RWPE2 (cell line): ENCODE measurements at regions not wholly inside any gene's neighbourhood (a gene's known extent, or its start where the extent isn't known, plus 50 kb on each side); places are given as distances from the start of the nearest gene placed in this dataset.

Experiments
- ATAC-seq: fragments of 200-7000 bp; cut with Tn5 transposase; 3 replicates; pipeline ENCODE4 v1.9.1; 2021; ENCODE audit warnings: low read depth
- DNase-seq: peaks from one replicate; pipeline ENCODE4 v3.0.0-alpha.2; 2020; ENCODE audit warnings: low spot score
- H3K27ac ChIP-seq: fragments of 450-650 bp; 2 replicates; pipeline ENCODE4 v1.5.1; 2017; ENCODE audit warnings: mild to moderate bottlenecking; ENCODE audit not compliant: poor library complexity, severe bottlenecking
- H3K27me3 ChIP-seq: fragments of 250-450 bp; sonication (Bioruptor Pico); 2 replicates; pipeline ENCODE4 v1.5.1; 2021; ENCODE audit warnings: mild to moderate bottlenecking, moderate library complexity; ENCODE audit not compliant: insufficient read depth, poor library complexity, severe bottlenecking
- H3K36me3 ChIP-seq: fragments of 250-450 bp; sonication (Bioruptor Pico); 2 replicates; pipeline ENCODE4 v1.5.1; 2020; ENCODE audit warnings: low read depth, mild to moderate bottlenecking, moderate library complexity
- H3K4me1 ChIP-seq: fragments of 250-450 bp; sonication (Bioruptor Pico); 2 replicates; pipeline ENCODE4 v1.5.1; 2021; ENCODE audit warnings: mild to moderate bottlenecking, moderate library complexity; ENCODE audit not compliant: insufficient read depth, poor library complexity, severe bottlenecking
- H3K4me3 ChIP-seq: fragments of 250-450 bp; sonication (Bioruptor Pico); 2 replicates; pipeline ENCODE4 v1.5.1; 2021; ENCODE audit warnings: mild to moderate bottlenecking, moderate library complexity; ENCODE audit not compliant: severe bottlenecking
- H3K9me3 ChIP-seq: fragments of 250-450 bp; sonication (Bioruptor Pico); 2 replicates; pipeline ENCODE4 v1.5.1; 2021; ENCODE audit warnings: mild to moderate bottlenecking, moderate library complexity; ENCODE audit not compliant: severe bottlenecking
- TF ChIP-seq, protein P1 (sequence below): fragments of 450-650 bp; IDR thresholded peaks from one replicate; pipeline ENCODE4 v1.5.1; 2017; ENCODE audit warnings: mild to moderate bottlenecking, moderate library complexity; ENCODE audit not compliant: poor library complexity, severe bottlenecking

- H3K4me1 ChIP-seq = no peaks in the 10 kb centered on the region
- no peaks in the 10 kb centered on the region for H3K27me3 ChIP-seq
- H3K36me3 ChIP-seq = no peaks in the 10 kb centered on the region
- no peak overlapping the region for H3K27ac ChIP-seq
- no peak for DNase-seq
- ATAC-seq = no peak
- H3K4me3 ChIP-seq = no peak overlapping the region
- TF ChIP-seq, protein P1, sequence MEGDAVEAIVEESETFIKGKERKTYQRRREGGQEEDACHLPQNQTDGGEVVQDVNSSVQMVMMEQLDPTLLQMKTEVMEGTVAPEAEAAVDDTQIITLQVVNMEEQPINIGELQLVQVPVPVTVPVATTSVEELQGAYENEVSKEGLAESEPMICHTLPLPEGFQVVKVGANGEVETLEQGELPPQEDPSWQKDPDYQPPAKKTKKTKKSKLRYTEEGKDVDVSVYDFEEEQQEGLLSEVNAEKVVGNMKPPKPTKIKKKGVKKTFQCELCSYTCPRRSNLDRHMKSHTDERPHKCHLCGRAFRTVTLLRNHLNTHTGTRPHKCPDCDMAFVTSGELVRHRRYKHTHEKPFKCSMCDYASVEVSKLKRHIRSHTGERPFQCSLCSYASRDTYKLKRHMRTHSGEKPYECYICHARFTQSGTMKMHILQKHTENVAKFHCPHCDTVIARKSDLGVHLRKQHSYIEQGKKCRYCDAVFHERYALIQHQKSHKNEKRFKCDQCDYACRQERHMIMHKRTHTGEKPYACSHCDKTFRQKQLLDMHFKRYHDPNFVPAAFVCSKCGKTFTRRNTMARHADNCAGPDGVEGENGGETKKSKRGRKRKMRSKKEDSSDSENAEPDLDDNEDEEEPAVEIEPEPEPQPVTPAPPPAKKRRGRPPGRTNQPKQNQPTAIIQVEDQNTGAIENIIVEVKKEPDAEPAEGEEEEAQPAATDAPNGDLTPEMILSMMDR = no peak
- H3K9me3 ChIP-seq = no peaks in the 10 kb centered on the region
Measured at GRCh38 chr5:101103874-101104273, 200.8 kb upstream of the ST8SIA4 start.

DNA sequence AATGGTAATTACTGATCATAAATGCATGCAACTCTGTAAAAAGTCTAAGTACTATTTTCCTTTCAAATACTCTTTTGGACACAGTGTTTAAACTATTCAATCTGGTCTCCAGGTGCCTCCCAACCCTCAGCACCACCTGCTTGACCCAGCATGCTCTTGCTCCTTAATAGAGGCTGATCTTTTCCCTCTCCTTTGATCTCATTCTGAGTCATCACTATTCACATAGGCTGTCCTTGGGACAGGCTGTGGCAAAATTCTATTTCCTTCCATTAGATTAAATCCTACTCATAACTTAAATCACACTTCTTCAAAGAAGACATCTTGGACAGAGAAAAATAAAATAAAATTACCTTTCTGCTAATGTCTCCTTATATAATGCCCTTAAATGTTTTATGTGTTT is 199.4 kb upstream of the ST8SIA4 start:
- H3K36me3 ChIP-seq = no peaks in the 10 kb centered on the region
- no peaks in the 10 kb centered on the region for H3K9me3 ChIP-seq
- no peak for DNase-seq
- TF ChIP-seq, protein P1 = no peak
- no peaks in the 10 kb centered on the region for H3K27me3 ChIP-seq
- ATAC-seq = peak; percentile 72
- no peaks in the 10 kb centered on the region for H3K4me1 ChIP-seq
- no peak overlapping the region for H3K4me3 ChIP-seq
- H3K27ac ChIP-seq = no peak overlapping the region

DNA sequence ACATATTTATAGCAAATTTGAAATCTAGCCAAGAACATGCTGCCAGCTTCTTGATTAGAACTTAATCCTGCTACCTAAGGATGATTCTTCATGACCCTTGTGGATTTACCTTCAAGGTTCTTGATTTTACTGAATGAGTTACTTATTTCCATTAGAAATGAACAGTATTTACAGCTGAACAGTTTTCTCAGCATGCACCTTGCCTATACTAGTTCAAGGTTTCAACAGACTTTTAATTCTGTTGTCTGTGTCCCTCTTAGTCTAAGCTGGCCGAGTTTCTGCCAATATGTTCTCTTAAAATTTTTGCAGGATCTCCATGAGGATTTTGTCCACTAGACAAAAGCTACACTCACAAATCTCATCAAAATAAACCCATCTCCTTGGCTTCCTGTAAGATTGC is 188.8 kb upstream of the ST8SIA4 start:
- Histone ChIP-seq H3K4me3 (no peak overlapping the region), H3K9me3 (no peaks in the 10 kb centered on the region), H3K27ac (no peak overlapping the region), H3K27me3 (no peaks in the 10 kb centered on the region), H3K36me3 (no peaks in the 10 kb centered on the region), H3K4me1 (no peaks in the 10 kb centered on the region)
- TF ChIP-seq, protein P1 = no peak
- DNase-seq = no peak
- ATAC-seq = no peak

- no peaks in the 10 kb centered on the region for H3K36me3 ChIP-seq
- H3K27me3 ChIP-seq = no peaks in the 10 kb centered on the region
- H3K4me3 ChIP-seq = no peak overlapping the region
- no peaks in the 10 kb centered on the region for H3K9me3 ChIP-seq
- DNase-seq (no peak), ATAC-seq (no peak)
- no peak overlapping the region for H3K27ac ChIP-seq
- no peaks in the 10 kb centered on the region for H3K4me1 ChIP-seq
- TF ChIP-seq, protein P1 = no peak
Measured at GRCh38 chr5:101084353-101084752, 181.3 kb upstream of the ST8SIA4 start.

DNA sequence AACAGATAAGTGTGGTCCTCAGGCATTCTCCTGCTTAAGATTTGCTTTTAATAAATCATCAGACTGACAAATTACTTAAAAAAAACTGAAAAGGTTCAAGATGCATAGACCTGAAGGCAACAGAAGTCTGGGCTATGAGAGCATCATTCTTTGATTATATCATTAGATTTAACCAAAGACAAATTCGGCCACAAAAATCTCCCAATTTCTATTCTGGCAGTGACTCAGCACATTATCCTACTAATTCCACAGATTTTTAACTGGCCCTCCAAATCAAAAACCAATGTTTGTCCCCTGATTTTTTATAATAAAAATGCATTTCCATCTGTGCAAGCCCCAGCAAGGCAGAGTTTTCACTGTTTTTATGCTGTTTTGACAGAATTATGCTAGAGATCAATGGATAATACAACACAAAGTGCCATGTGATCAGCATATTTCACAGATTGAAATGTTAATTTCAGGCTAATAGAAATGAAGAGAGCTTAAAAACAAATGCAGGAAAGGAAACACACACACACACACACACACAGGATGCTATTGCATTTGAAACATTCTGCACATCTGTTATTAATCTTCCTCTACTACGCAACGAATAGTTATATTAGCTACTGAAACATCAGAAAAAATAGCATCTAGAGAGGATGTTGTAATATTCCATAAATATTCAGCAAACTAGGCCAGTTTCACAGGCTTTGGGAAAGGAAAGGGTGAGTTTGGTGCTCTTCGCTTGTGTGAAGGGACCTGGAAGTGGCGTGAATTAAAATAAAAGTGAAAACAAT is 177.6 kb upstream of the ST8SIA4 start:
- H3K27ac ChIP-seq = no peak overlapping the region
- TF ChIP-seq, protein P1 = no peak
- no peaks in the 10 kb centered on the region for H3K4me1 ChIP-seq
- no peaks in the 10 kb centered on the region for H3K27me3 ChIP-seq
- H3K36me3 ChIP-seq = no peaks in the 10 kb centered on the region
- no peaks in the 10 kb centered on the region for H3K9me3 ChIP-seq
- no peak overlapping the region for H3K4me3 ChIP-seq
- ATAC-seq (no peak), DNase-seq (no peak)
